ENCODE measurements at regions not wholly inside any gene's neighbourhood (a gene's known extent, or its start where the extent isn't known, plus 50 kb on each side); places are given as distances from the start of the nearest gene placed in this dataset.

- no peak overlapping the region for H3K27ac ChIP-seq
- no peaks in the 10 kb centered on the region for H3K9me3 ChIP-seq
- TF ChIP-seq POLR2A (IDR thresholded peaks at IDR 0.05) (no peak), EP300 (IDR thresholded peaks at IDR 0.05) (no peak), CTCF (IDR thresholded peaks at IDR 0.05) (no peak)
- no peak overlapping the region for H3K4me3 ChIP-seq
- no peak for DNase-seq
- no peaks in the 10 kb centered on the region for H3K4me1 ChIP-seq (ENCODE audit: insufficient read depth)
- 94 to 98% (median 97%) methylated on average over 32 of the region's 32 CpGs for WGBS, 3 donors
- intact Hi-C loops (cut with DNase I) = no loop called here
- no peaks in the 10 kb centered on the region for H3K36me3 ChIP-seq
- no peaks in the 10 kb centered on the region for H3K27me3 ChIP-seq
Observed at GRCh38 chr10:83564889-83565588, 574.3 kb upstream of the GHITM start.

- TF ChIP-seq EP300 (IDR thresholded peaks at IDR 0.05) (no peak), CTCF (IDR thresholded peaks at IDR 0.05) (no peak)
- Histone ChIP-seq H3K36me3 (no peaks in the 10 kb centered on the region), H3K9me3 (no peaks in the 10 kb centered on the region), H3K4me3 (no peak overlapping the region), H3K27me3 (no peaks in the 10 kb centered on the region), H3K27ac (no peak overlapping the region), H3K4me1 (ENCODE audit: insufficient read depth) (no peaks in the 10 kb centered on the region)
- WGBS, 3 donors = 81 to 91% (median 89%) methylated on average over 1 of the region's 1 CpG
- no peak for DNase-seq
- intact Hi-C loops (cut with DNase I) = no loop called here
Observed at GRCh38 chr10:83572036-83572435, 567.3 kb upstream of the GHITM start.

GRCh38 chr10:83574770-83575169, 564.5 kb upstream of the GHITM start:
- no peak overlapping the region for H3K4me3 ChIP-seq
- H3K36me3 ChIP-seq = no peaks in the 10 kb centered on the region
- no peaks in the 10 kb centered on the region for H3K4me1 ChIP-seq (ENCODE audit: insufficient read depth)
- TF ChIP-seq CTCF (IDR thresholded peaks at IDR 0.05) (no peak), EP300 (IDR thresholded peaks at IDR 0.05) (no peak), POLR2A (IDR thresholded peaks at IDR 0.05) (no peak)
- no peaks in the 10 kb centered on the region for H3K9me3 ChIP-seq
- no peaks in the 10 kb centered on the region for H3K27me3 ChIP-seq
- intact Hi-C loops (cut with DNase I) = no loop called here
- 84 to 94% (median 86%) methylated on average over 1 of the region's 1 CpG for WGBS, 3 donors
- no peak overlapping the region for H3K27ac ChIP-seq
- DNase-seq = no peak

- no peaks in the 10 kb centered on the region for H3K27me3 ChIP-seq
- no peaks in the 10 kb centered on the region for H3K9me3 ChIP-seq
- intact Hi-C loops (cut with DNase I) = no loop called here
- TF ChIP-seq CTCF (IDR thresholded peaks at IDR 0.05) (no peak), POLR2A (IDR thresholded peaks at IDR 0.05) (no peak), EP300 (IDR thresholded peaks at IDR 0.05) (no peak)
- no peak overlapping the region for H3K4me3 ChIP-seq
- H3K36me3 ChIP-seq = no peaks in the 10 kb centered on the region
- no peak overlapping the region for H3K27ac ChIP-seq
- no peaks in the 10 kb centered on the region for H3K4me1 ChIP-seq (ENCODE audit: insufficient read depth)
- no peak for DNase-seq
- 94 to 98% (median 97%) methylated on average over 2 of the region's 2 CpGs for WGBS, 3 donors
Observed at GRCh38 chr10:83577421-83577820, 561.9 kb upstream of the GHITM start.
